Panc1 (cell line): ENCODE measurements at regions not wholly inside any gene's neighbourhood (a gene's known extent, or its start where the extent isn't known, plus 50 kb on each side); places are given as distances from the start of the nearest gene placed in this dataset.

Source experiments
- CTCF ChIP-seq: fragments of 450-650 bp; IDR thresholded peaks from 2 replicates; pipeline ENCODE4 v1.5.1; 2017; ENCODE audit warnings: mild to moderate bottlenecking
- POLR2AphosphoS5 ChIP-seq: IDR thresholded peaks from 2 replicates; pipeline ENCODE4 v1.6.1; 2012; ENCODE audit warnings: mild to moderate bottlenecking, low read depth, low read length, moderate library complexity
- REST ChIP-seq, 2 experiments: IDR thresholded peaks; 2 replicates each; pipeline ENCODE4 v1.6.1; 2011 to 2012; ENCODE audit warnings: low read depth in 2 of 2, control low read depth in 1 of 2, low read length in 1 of 2, mild to moderate bottlenecking in 1 of 2, moderate library complexity in 1 of 2; ENCODE audit not compliant: insufficient read depth in 1 of 2
- SIN3A ChIP-seq: IDR thresholded peaks from 2 replicates; pipeline ENCODE4 v1.6.1; 2012; ENCODE audit warnings: low read depth, mild to moderate bottlenecking, low read length, moderate library complexity, borderline replicate concordance; ENCODE audit not compliant: insufficient read depth
- TCF7L2 ChIP-seq: IDR thresholded peaks from 2 replicates; pipeline ENCODE4 v1.6.1; 2011; ENCODE audit warnings: mild to moderate bottlenecking, low read depth, low read length, inconsistent platforms

- TF ChIP-seq CTCF (no peak), TCF7L2 (no peak), REST (IDR thresholded peaks at IDR 0.05; ENCODE audit: insufficient read depth in 1 of 2, low read depth in 2 of 2, low read length in 1 of 2) (no peak), SIN3A (no peak), POLR2AphosphoS5 (no peak)
These were observed 327.0 kb downstream of the ETS1 start for GRCh38 chr11:128260398-128260797.
